Mesothelial cell of epicardium (in vitro differentiated cells): ENCODE measurements at regions not wholly inside any gene's neighbourhood (a gene's known extent, or its start where the extent isn't known, plus 50 kb on each side); places are given as distances from the start of the nearest gene placed in this dataset.
A peak's percentile ranks its signal among the peaks of the same experiment; 100 is the strongest.
"Not testable (repeated sequence)": the region's sequence is repeated elsewhere in the genome, so short reads cannot be mapped to it uniquely, and the experiment has no call there.

Experiments
- DNase-seq, 2 experiments: peaks; one replicate each; pipeline ENCODE4 v3.0.0; 2021; ENCODE audit warnings: low spot score in 2 of 2; ENCODE audit not compliant: unreplicated experiment in 2 of 2
- H3K27ac Mint-ChIP-seq: 2 replicates; pipeline ENCODE4 v1.8.0; 2021; ENCODE audit warnings: mixed read lengths
- H3K27me3 Mint-ChIP-seq: 2 replicates; pipeline ENCODE4 v1.8.0; 2021; ENCODE audit warnings: low read depth, mixed read lengths
- H3K36me3 Mint-ChIP-seq: 2 replicates; pipeline ENCODE4 v1.8.0; 2021; ENCODE audit warnings: mixed read lengths
- H3K4me1 Mint-ChIP-seq: 2 replicates; pipeline ENCODE4 v1.8.0; 2021; ENCODE audit warnings: mixed read lengths
- H3K4me3 Mint-ChIP-seq: 2 replicates; pipeline ENCODE4 v1.8.0; 2021; ENCODE audit warnings: mild to moderate bottlenecking, moderate library complexity, mixed read lengths
- H3K9me3 Mint-ChIP-seq: 2 replicates; pipeline ENCODE4 v1.8.0; 2021; ENCODE audit warnings: mixed read lengths
- TF ChIP-seq, protein P1 (sequence below): fragments of 200-600 bp; sonication (generic); IDR thresholded peaks from one replicate; pipeline ENCODE4 v1.5.0; 2021; ENCODE audit warnings: antibody characterized with exemption; ENCODE audit not compliant: unreplicated experiment

- H3K9me3 Mint-ChIP-seq, result peaks cover 62% of the 10 kb centered on the region
- H3K36me3 Mint-ChIP-seq, H3K4me1 Mint-ChIP-seq, H3K27me3 Mint-ChIP-seq, H3K4me3 Mint-ChIP-seq, H3K27ac Mint-ChIP-seq, DNase-seq: not testable (repeated sequence)
- TF ChIP-seq, protein P1, sequence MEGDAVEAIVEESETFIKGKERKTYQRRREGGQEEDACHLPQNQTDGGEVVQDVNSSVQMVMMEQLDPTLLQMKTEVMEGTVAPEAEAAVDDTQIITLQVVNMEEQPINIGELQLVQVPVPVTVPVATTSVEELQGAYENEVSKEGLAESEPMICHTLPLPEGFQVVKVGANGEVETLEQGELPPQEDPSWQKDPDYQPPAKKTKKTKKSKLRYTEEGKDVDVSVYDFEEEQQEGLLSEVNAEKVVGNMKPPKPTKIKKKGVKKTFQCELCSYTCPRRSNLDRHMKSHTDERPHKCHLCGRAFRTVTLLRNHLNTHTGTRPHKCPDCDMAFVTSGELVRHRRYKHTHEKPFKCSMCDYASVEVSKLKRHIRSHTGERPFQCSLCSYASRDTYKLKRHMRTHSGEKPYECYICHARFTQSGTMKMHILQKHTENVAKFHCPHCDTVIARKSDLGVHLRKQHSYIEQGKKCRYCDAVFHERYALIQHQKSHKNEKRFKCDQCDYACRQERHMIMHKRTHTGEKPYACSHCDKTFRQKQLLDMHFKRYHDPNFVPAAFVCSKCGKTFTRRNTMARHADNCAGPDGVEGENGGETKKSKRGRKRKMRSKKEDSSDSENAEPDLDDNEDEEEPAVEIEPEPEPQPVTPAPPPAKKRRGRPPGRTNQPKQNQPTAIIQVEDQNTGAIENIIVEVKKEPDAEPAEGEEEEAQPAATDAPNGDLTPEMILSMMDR, result peak; percentile 62
Measured at GRCh38 chr12:34123092-34123491, 100.8 kb downstream of the ALG10 start.

GRCh38 chr12:34124608-34125007, 102.3 kb downstream of the ALG10 start:
- no peak for DNase-seq
- Mint-ChIP-seq H3K4me3 (no peak overlapping the region), H3K4me1 (no peaks in the 10 kb centered on the region), H3K27me3 (no peaks in the 10 kb centered on the region), H3K9me3 (peaks cover 68% of the 10 kb centered on the region), H3K36me3 (no peaks in the 10 kb centered on the region), H3K27ac (no peak overlapping the region)
- TF ChIP-seq, protein P1, result no peak

GRCh38 chr12:34126239-34126641, 103.9 kb downstream of the ALG10 start:
- H3K27me3 Mint-ChIP-seq, result no peaks in the 10 kb centered on the region
- H3K4me3 Mint-ChIP-seq, result no peak overlapping the region
- H3K9me3 Mint-ChIP-seq, result peaks cover 68% of the 10 kb centered on the region
- H3K4me1 Mint-ChIP-seq, result no peaks in the 10 kb centered on the region
- H3K27ac Mint-ChIP-seq, result no peak overlapping the region
- H3K36me3 Mint-ChIP-seq, result no peaks in the 10 kb centered on the region
- TF ChIP-seq, protein P1, result no peak
- no peak for DNase-seq

DNA sequence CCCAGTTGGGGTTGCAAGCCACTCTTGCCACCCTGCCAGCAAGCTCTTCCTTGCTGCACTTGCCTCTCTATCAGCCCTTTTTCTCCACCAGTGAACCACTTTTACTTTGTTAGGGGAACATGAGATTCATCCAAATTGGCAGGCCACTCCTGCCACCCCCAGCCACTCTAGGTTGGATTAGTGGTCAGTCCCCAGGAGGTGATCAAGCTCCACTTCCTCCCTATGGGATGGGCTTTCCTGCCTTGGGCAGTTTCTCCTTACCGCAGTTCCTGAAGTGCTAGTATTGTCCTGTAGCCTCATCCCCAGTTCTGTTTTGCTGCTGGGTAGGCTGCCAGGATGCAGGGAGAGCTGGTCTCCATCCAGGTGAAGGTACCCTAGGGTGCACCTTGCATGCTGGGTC, 104.5 kb downstream of the ALG10 start:
- H3K36me3 Mint-ChIP-seq, result no peaks in the 10 kb centered on the region
- no peak overlapping the region for H3K4me3 Mint-ChIP-seq
- H3K9me3 Mint-ChIP-seq, result peaks cover 72% of the 10 kb centered on the region
- H3K27ac Mint-ChIP-seq, result no peak overlapping the region
- TF ChIP-seq, protein P1, result no peak
- no peak for DNase-seq
- H3K4me1 Mint-ChIP-seq, result no peaks in the 10 kb centered on the region
- no peaks in the 10 kb centered on the region for H3K27me3 Mint-ChIP-seq

DNA sequence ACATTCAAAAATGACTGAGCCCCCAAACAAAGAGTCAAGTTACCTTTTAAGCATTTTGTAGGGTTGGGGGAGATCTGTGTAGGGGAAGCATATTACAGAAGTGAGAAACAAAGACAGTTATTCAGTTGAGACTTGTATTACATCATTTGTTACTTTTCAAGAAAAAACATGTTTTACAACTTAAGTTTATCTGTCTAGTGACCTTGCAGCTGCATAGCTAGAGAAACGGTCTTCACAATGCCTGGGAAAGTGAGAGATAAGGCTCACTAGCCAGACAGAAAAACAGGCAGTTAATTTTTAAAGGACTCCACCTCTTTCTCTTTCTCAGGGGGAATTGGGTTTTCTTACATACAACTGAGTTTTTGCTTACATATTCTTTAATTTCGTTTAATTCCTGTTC, 105.1 kb downstream of the ALG10 start:
- not testable (repeated sequence) for H3K27ac Mint-ChIP-seq, H3K27me3 Mint-ChIP-seq, H3K36me3 Mint-ChIP-seq, H3K4me3 Mint-ChIP-seq, H3K4me1 Mint-ChIP-seq, DNase-seq
- peaks cover 76% of the 10 kb centered on the region for H3K9me3 Mint-ChIP-seq

DNA sequence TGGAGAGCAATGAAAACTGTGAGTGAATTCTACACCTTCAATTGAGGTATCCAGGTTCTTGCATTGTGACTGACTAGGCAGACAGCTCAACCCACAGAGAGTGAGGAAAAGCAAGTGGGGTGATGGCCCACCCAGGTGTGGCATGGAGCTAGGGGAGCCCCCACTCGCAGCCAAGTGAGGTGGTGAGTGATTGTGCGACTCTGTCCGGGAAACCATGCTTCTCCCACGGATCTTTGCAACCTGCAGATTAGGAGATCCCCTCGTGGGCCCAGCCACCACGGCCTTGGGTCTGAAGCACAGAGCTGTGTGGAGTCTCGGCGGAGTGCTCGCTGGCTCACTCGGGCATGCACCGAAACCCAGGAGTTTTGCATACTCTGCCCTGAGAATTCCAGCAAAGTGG, 120.1 kb downstream of the ALG10 start:
- H3K9me3 Mint-ChIP-seq, result peaks cover 35% of the 10 kb centered on the region
- H3K4me3 Mint-ChIP-seq, result no peak overlapping the region
- H3K4me1 Mint-ChIP-seq, result no peaks in the 10 kb centered on the region
- no peaks in the 10 kb centered on the region for H3K27me3 Mint-ChIP-seq
- DNase-seq, result no peak
- peaks cover 1% of the 10 kb centered on the region for H3K36me3 Mint-ChIP-seq
- no peak overlapping the region for H3K27ac Mint-ChIP-seq
- TF ChIP-seq, protein P1, result no peak
